ENCODE measurements at regions not wholly inside any gene's neighbourhood (a gene's known extent, or its start where the extent isn't known, plus 50 kb on each side); places are given as distances from the start of the nearest gene placed in this dataset.

- Histone ChIP-seq H3K27ac (ENCODE audit: low read depth in 1 of 3, low read length in 2 of 3) (no peak overlapping the region), H3K36me3 (ENCODE audit: control insufficient read depth in 3 of 3, insufficient read depth in 2 of 3, low read depth in 1 of 3, low read length in 3 of 3) (no peaks in the 10 kb centered on the region), H3K4me3 (ENCODE audit: low read depth in 1 of 3, low read length in 3 of 3) (no peak overlapping the region), H3K9me3 (ENCODE audit: control insufficient read depth in 2 of 2, insufficient read depth in 1 of 2, low read depth in 1 of 2, low read length in 1 of 2) (no peaks in the 10 kb centered on the region), H3K4me1 (ENCODE audit: control insufficient read depth in 3 of 3, insufficient read depth in 2 of 3, low read depth in 1 of 3, low read length in 2 of 3) (no peaks in the 10 kb centered on the region), H3K27me3 (ENCODE audit: control insufficient read depth in 3 of 3, insufficient read depth in 3 of 3, low read length in 3 of 3) (no peaks in the 10 kb centered on the region)
- WGBS, 3 donors = 58 to 73% (median 61%) methylated on average over 3 of the region's 3 CpGs
- DNase-seq = no peak
- FAIRE-seq = no peak
Measured at GRCh38 chr5:5584236-5584745, 161.8 kb downstream of the ICE1 start.

GRCh38 chr5:5583832-5584231 is 161.4 kb downstream of the ICE1 start:
- WGBS, 3 donors = 80 to 86% (median 85%) methylated on average over 5 of the region's 5 CpGs
- H3K36me3 ChIP-seq (ENCODE audit: control insufficient read depth in 3 of 3, insufficient read depth in 2 of 3, low read depth in 1 of 3, low read length in 3 of 3) = no peaks in the 10 kb centered on the region
- H3K9me3 ChIP-seq (ENCODE audit: control insufficient read depth in 2 of 2, insufficient read depth in 1 of 2, low read depth in 1 of 2, low read length in 1 of 2) = no peaks in the 10 kb centered on the region
- no peak overlapping the region for H3K4me3 ChIP-seq (ENCODE audit: low read depth in 1 of 3, low read length in 3 of 3)
- DNase-seq = no peak
- no peak for FAIRE-seq
- no peaks in the 10 kb centered on the region for H3K4me1 ChIP-seq (ENCODE audit: control insufficient read depth in 3 of 3, insufficient read depth in 2 of 3, low read depth in 1 of 3, low read length in 2 of 3)
- no peaks in the 10 kb centered on the region for H3K27me3 ChIP-seq (ENCODE audit: control insufficient read depth in 3 of 3, insufficient read depth in 3 of 3, low read length in 3 of 3)
- no peak overlapping the region for H3K27ac ChIP-seq (ENCODE audit: low read depth in 1 of 3, low read length in 2 of 3)

GRCh38 chr5:5583023-5583765 is 160.7 kb downstream of the ICE1 start:
- Histone ChIP-seq H3K4me1 (ENCODE audit: control insufficient read depth in 3 of 3, insufficient read depth in 2 of 3, low read depth in 1 of 3, low read length in 2 of 3) (no peaks in the 10 kb centered on the region), H3K4me3 (ENCODE audit: low read depth in 1 of 3, low read length in 3 of 3) (no peak overlapping the region), H3K9me3 (ENCODE audit: control insufficient read depth in 2 of 2, insufficient read depth in 1 of 2, low read depth in 1 of 2, low read length in 1 of 2) (no peaks in the 10 kb centered on the region), H3K27me3 (ENCODE audit: control insufficient read depth in 3 of 3, insufficient read depth in 3 of 3, low read length in 3 of 3) (no peaks in the 10 kb centered on the region), H3K27ac (ENCODE audit: low read depth in 1 of 3, low read length in 2 of 3) (no peak overlapping the region), H3K36me3 (ENCODE audit: control insufficient read depth in 3 of 3, insufficient read depth in 2 of 3, low read depth in 1 of 3, low read length in 3 of 3) (no peaks in the 10 kb centered on the region)
- WGBS, 3 donors = 80 to 87% (median 85%) methylated on average over 5 of the region's 5 CpGs
- DNase-seq (no peak), FAIRE-seq (no peak)

GRCh38 chr5:5581080-5581479 is 158.6 kb downstream of the ICE1 start:
- Histone ChIP-seq H3K9me3 (ENCODE audit: control insufficient read depth in 2 of 2, insufficient read depth in 1 of 2, low read depth in 1 of 2, low read length in 1 of 2) (no peaks in the 10 kb centered on the region), H3K27me3 (ENCODE audit: control insufficient read depth in 3 of 3, insufficient read depth in 3 of 3, low read length in 3 of 3) (no peaks in the 10 kb centered on the region), H3K27ac (ENCODE audit: low read depth in 1 of 3, low read length in 2 of 3) (no peak overlapping the region), H3K4me3 (ENCODE audit: low read depth in 1 of 3, low read length in 3 of 3) (no peak overlapping the region), H3K4me1 (ENCODE audit: control insufficient read depth in 3 of 3, insufficient read depth in 2 of 3, low read depth in 1 of 3, low read length in 2 of 3) (no peaks in the 10 kb centered on the region), H3K36me3 (ENCODE audit: control insufficient read depth in 3 of 3, insufficient read depth in 2 of 3, low read depth in 1 of 3, low read length in 3 of 3) (no peaks in the 10 kb centered on the region)
- FAIRE-seq (no peak), DNase-seq (no peak)
- WGBS, 3 donors = 54 to 70% (median 57%) methylated on average over 3 of the region's 3 CpGs

GRCh38 chr5:5576744-5577143 is 154.3 kb downstream of the ICE1 start:
- Histone ChIP-seq H3K27ac (ENCODE audit: low read depth in 1 of 3, low read length in 2 of 3) (no peak overlapping the region), H3K36me3 (ENCODE audit: control insufficient read depth in 3 of 3, insufficient read depth in 2 of 3, low read depth in 1 of 3, low read length in 3 of 3) (no peaks in the 10 kb centered on the region), H3K27me3 (ENCODE audit: control insufficient read depth in 3 of 3, insufficient read depth in 3 of 3, low read length in 3 of 3) (no peaks in the 10 kb centered on the region), H3K9me3 (ENCODE audit: control insufficient read depth in 2 of 2, insufficient read depth in 1 of 2, low read depth in 1 of 2, low read length in 1 of 2) (peaks cover 0 to 2% of the 10 kb centered on the region in 2 donors), H3K4me1 (ENCODE audit: control insufficient read depth in 3 of 3, insufficient read depth in 2 of 3, low read depth in 1 of 3, low read length in 2 of 3) (no peaks in the 10 kb centered on the region), H3K4me3 (ENCODE audit: low read depth in 1 of 3, low read length in 3 of 3) (no peak overlapping the region)
- FAIRE-seq (no peak), DNase-seq (no peak)
- WGBS, 3 donors = 89 to 93% (median 89%) methylated on average over 6 of the region's 6 CpGs

GRCh38 chr5:5575461-5575860 is 153.0 kb downstream of the ICE1 start:
- Histone ChIP-seq H3K4me1 (ENCODE audit: control insufficient read depth in 3 of 3, insufficient read depth in 2 of 3, low read depth in 1 of 3, low read length in 2 of 3) (no peaks in the 10 kb centered on the region), H3K36me3 (ENCODE audit: control insufficient read depth in 3 of 3, insufficient read depth in 2 of 3, low read depth in 1 of 3, low read length in 3 of 3) (no peaks in the 10 kb centered on the region), H3K27ac (ENCODE audit: low read depth in 1 of 3, low read length in 2 of 3) (no peak overlapping the region), H3K9me3 (ENCODE audit: control insufficient read depth in 2 of 2, insufficient read depth in 1 of 2, low read depth in 1 of 2, low read length in 1 of 2) (peaks cover 0 to 2% of the 10 kb centered on the region in 2 donors), H3K4me3 (ENCODE audit: low read depth in 1 of 3, low read length in 3 of 3) (no peak overlapping the region), H3K27me3 (ENCODE audit: control insufficient read depth in 3 of 3, insufficient read depth in 3 of 3, low read length in 3 of 3) (no peaks in the 10 kb centered on the region)
- DNase-seq (no peak), FAIRE-seq (no peak)
- WGBS, 3 donors = 64 to 88% (median 77%) methylated on average over 2 of the region's 2 CpGs

GRCh38 chr5:5573798-5574380 is 151.4 kb downstream of the ICE1 start:
- Histone ChIP-seq H3K27me3 (ENCODE audit: control insufficient read depth in 3 of 3, insufficient read depth in 3 of 3, low read length in 3 of 3) (no peaks in the 10 kb centered on the region), H3K36me3 (ENCODE audit: control insufficient read depth in 3 of 3, insufficient read depth in 2 of 3, low read depth in 1 of 3, low read length in 3 of 3) (no peaks in the 10 kb centered on the region), H3K9me3 (ENCODE audit: control insufficient read depth in 2 of 2, insufficient read depth in 1 of 2, low read depth in 1 of 2, low read length in 1 of 2) (peaks cover 0 to 2% of the 10 kb centered on the region in 2 donors), H3K4me3 (ENCODE audit: low read depth in 1 of 3, low read length in 3 of 3) (no peak overlapping the region), H3K27ac (ENCODE audit: low read depth in 1 of 3, low read length in 2 of 3) (no peak overlapping the region), H3K4me1 (ENCODE audit: control insufficient read depth in 3 of 3, insufficient read depth in 2 of 3, low read depth in 1 of 3, low read length in 2 of 3) (no peaks in the 10 kb centered on the region)
- DNase-seq (no peak), FAIRE-seq (no peak)
- 86 to 91% (median 90%) methylated on average over 15 of the region's 15 CpGs for WGBS, 3 donors

- 60 to 71% (median 64%) methylated on average over 21 of the region's 21 CpGs for whole genome bisulfite sequencing, 3 donors
Measured at GRCh38 chr5:5572976-5573797, 150.7 kb downstream of the ICE1 start.

More at GRCh38 chr5:5572976-5573797, 150.7 kb downstream of the ICE1 start:
- H3K27ac ChIP-seq (ENCODE audit: low read depth in 1 of 3, low read length in 2 of 3) = peak overlapping the region in 2 of 3 donors; percentile 3 to 51
- no peaks in the 10 kb centered on the region for H3K4me1 ChIP-seq (ENCODE audit: control insufficient read depth in 3 of 3, insufficient read depth in 2 of 3, low read depth in 1 of 3, low read length in 2 of 3)
- no peak for FAIRE-seq
- no peaks in the 10 kb centered on the region for H3K36me3 ChIP-seq (ENCODE audit: control insufficient read depth in 3 of 3, insufficient read depth in 2 of 3, low read depth in 1 of 3, low read length in 3 of 3)
- no peaks in the 10 kb centered on the region for H3K27me3 ChIP-seq (ENCODE audit: control insufficient read depth in 3 of 3, insufficient read depth in 3 of 3, low read length in 3 of 3)
- DNase-seq = no peak
- no peak overlapping the region for H3K4me3 ChIP-seq (ENCODE audit: low read depth in 1 of 3, low read length in 3 of 3)
- H3K9me3 ChIP-seq (ENCODE audit: control insufficient read depth in 2 of 2, insufficient read depth in 1 of 2, low read depth in 1 of 2, low read length in 1 of 2) = peaks cover 0 to 2% of the 10 kb centered on the region in 2 donors

All from small intestine (tissue), 7 donors.